ENCODE measurements at regions not wholly inside any gene's neighbourhood (a gene's known extent, or its start where the extent isn't known, plus 50 kb on each side); places are given as distances from the start of the nearest gene placed in this dataset.
"Not testable (repeated sequence)": the region's sequence is repeated elsewhere in the genome, so short reads cannot be mapped to it uniquely, and the experiment has no call there.

DNA sequence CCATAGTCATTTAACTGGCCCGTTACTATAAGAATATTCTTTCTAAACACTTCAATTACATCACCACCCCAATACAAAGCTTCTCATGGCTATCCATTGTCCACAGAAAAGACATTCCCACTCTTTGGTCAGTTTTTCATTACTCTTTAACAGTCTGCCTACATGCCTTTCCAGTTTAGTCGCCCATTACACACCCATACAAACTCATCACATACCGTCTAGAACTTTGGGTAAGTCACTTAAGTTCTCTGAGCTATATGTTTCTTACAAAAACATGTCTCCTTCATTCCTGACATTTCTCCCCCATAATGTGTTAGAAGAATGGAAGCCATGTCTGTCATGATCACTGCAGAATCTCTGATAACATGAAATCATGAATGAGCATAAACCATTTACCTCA, 108.2 kb upstream of the STK17B start:
- ATAC-seq, result no peak

GRCh38 chr2:196284144-196284844, 112.9 kb upstream of the STK17B start:
- no peak for ATAC-seq

DNA sequence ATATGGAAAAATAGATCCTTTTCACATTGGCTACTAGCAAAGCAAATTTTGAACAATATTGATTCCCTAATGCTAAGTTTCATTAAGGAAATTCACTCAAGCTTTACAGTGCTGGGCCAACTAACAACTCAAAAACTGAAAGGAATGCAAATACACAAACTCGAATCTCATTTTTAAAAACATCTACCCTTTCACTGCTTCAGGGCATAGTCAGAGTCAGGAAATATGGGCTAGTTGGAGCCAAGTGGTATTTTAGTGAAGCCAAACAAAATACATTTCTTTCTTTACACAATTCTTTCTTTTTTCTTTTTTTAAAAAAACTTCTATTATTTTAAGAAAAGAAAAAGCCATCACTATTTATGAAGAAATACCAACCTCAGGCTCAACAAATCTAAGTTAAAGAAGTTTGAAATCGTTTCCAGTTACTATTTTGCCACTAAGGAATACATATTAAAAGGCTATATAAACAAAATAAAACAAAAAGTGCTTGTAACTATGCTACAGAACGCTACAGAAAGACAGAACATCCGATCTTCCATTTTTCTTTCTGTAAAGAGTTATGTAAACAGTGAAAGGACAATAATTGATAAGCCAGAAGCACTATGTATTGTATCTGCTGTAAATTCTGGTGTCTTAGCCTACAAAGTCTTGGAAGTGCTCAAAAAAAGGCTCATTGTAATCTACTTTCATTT, 113.6 kb upstream of the STK17B start:
- ATAC-seq, result no peak

GRCh38 chr2:196286821-196287220, 115.4 kb upstream of the STK17B start:
- no peak for ATAC-seq

- ATAC-seq, result no peak
Measured at GRCh38 chr2:196287523-196287922, 116.1 kb upstream of the STK17B start.

DNA sequence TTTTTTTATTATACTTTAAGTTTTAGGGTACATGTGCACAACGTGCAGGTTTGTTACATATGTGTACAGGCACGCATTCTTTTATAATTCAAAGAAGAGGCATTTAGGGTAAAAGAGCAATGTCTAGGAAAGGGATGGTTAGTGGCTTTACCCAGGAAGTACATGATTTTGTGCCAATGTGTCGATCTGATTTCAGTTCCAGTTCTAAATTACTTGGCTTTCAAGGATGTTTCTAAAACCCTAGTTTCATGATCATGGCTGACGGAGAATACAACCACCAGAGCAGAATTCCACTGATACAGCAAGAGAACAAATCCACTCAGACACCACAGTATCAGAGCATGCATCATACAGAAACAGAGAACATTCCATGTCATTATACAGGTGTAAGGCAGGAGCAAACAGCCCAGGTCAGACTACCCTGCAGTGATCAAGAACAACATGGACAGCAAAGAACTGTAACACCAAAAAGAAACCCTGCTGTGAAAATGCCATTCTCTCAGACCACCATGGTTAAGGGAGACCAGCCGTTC, 116.7 kb upstream of the STK17B start:
- ATAC-seq, result no peak

DNA sequence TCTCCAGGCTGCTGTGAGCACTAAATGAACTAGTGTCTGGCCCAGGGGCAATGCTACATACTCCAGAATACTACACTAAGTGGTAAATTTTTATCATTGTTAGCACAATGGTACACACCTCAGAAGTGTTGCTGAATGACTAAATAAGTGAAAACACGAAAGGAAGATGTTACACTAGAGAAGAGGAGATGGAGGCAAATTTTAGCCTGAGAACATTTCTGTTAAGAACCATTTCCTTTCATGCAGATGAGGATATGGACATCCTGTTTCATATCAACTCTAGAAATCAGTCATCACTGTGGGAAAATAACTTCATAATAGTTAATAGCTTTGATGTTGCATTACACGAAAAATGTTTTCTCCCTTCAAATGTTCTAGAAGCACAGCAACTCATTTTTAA, 117.6 kb upstream of the STK17B start:
- ATAC-seq, result peak; percentile 55 to 67

DNA sequence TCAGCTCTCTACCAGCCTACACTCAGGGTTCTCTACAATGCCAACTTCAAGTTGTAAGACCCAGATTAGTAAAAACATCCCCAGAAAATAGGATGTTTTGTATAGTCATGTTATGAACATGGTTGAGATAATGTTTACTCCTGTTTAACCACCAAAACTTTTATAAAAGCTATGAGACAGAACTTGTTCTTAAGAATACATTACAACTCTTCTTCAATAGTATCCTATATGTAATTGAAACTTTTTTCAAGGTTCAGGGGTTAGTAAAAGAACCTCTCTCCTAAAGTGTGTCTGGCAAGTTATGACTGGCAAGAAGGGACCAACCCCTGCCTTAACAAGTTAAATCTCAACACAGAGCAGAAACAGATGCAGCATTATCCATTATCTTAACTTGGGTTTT, 118.8 kb upstream of the STK17B start:
- peak; percentile 25 to 30 for ATAC-seq

DNA sequence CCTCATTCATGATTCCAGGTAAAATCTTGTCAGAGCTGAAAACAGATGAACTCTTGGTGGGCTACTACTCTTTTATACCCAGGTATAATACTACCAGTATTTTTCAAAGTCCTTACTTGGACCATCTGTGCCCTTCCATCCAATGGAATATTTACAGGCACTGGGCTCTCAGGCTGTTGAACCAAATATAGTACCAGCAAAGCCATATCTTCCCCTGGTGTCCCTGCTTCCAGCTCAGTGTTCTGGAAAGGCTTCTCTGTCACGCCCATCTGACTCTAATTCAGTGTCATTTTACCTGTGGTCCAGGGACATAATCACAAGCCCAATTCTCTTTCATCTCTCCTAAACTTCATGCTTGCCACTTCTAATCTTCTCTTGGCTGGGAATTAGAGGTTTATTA, 119.2 kb upstream of the STK17B start:
- ATAC-seq, result no peak

- ATAC-seq, result peak; percentile 40 to 42
Measured at GRCh38 chr2:196291426-196291825, 120.0 kb upstream of the STK17B start.

DNA sequence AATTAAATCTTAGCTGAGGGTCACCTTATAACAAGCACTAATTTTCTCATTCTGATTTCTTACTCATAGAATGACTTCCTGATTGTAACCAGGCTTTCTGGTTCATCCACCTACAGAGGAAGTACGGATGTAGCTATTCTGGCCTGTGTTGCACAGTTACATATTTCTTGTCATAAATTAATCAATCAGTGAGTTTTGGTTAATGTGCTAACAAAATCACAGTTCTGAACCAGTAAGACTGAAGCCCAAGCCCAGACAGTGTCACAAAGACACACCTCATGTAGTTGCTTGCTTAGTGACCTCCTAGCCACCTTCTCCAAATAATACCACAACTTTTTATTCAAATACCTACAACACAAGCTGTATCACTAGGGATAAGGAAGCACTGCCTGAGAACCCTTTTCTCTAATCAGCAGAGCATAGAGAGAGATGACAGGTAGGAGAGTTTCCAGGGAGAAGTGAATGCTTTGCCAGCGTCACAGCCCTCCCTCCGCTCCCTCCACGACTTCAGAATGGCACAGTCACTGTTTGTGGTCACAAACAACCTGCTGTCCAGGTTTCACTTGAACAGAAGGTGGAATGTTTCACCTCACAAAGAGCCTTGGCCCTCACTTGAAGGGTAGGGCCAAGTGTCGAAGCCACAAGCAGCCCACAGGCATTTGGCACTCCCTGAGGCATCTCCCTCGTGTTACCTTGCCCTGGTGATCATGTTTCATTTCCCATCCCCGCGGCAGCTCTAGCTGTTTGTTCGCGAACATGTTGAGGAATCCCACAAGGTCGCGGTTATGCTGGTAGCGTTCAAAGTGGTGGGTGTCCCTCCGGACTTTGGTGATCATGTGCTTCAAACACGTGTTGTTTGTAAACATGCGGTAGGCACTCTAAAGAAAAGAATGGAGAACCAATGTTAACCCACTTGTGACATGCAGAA, 120.8 kb upstream of the STK17B start:
- ATAC-seq, result peak; percentile 33 to 42

DNA sequence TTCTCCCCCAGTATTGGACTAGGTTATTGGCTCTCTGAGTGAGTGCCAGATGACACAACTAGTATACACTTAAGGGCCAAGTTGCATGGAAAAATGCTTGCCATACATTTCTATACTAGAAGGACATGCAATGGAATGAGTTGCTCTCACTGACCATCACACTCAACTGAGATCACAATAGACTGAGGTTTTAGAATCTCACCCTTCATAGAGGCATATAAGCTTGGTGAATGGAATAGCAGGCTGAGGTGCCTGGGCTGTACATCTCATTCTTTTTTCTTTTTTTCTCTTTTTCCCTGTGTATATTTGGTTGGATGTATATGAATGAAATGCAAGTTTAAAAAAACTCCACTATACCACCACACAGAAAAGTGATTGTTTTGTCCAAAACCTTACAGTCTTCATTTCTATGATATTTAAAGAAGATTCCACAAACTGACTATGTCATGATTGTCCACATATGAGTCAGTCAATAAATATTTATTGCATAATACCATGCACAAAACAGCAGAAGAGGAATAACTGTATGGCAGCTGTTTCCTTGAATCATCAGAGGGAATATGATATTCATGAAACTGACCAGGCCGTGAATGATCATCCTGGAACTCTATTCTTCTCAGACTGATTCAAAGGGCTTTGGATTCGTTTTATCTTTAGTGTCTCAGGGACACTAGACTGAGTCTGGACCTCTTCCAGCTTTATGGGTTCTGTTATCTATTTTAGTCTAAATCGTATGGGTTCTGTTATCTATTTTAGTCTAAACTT, 122.6 kb upstream of the STK17B start:
- no peak for ATAC-seq

- ATAC-seq, result no peak
Measured at GRCh38 chr2:196294516-196294909, 123.1 kb upstream of the STK17B start.

GRCh38 chr2:196295005-196295404, 123.6 kb upstream of the STK17B start:
- ATAC-seq, result no peak

DNA sequence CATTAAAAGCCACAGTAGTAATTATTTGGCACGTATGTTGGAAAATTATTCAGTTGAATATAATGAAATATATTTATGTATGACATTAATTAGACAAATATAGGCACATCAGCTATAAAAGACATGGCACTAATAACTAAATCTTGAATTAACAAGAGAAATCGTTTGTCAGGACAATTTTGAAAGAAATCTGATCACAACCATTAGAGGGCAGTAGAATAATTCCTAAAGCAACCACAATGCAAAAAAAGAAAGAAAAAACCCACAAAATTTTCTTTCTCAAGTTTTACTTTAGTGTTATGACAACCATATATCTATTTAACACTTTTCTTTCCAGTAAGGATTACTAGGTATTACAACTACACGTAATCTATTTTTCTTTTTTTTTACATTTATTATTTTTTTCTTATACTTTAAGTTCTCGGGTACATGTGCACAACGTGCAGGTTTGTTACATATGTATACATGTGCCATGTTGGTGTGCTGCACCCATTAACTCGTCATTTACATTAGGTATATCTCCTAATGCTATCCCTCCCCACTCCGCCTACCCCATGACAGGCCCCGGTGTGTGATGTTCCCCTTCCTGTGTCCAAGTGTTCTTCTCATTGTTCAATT, 126.8 kb upstream of the STK17B start:
- ATAC-seq, result not testable (repeated sequence)

DNA sequence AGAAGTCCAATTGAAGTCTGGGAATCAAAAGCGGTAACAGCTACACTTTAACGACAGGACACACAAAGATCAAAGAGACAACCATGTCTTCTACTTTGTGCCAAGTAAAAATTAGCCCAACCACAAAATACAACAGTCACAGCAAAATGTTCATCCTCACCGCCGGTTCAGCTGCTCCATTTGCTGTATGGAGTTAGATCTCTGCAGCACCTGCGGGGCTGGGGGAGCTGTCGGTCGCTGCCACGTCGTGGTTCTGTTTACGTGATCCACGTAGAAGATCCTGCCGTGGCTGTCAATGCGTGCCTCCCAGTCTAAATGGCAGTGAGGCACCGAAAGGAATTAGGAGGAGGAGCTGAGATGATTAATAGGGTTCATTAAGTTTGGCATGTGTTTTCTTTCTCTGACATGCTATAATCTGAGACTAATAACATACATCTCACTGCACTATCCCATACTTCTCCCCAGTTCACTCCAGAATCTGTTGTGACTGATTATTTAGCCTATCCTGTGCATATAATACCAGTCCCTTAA, 136.5 kb upstream of the STK17B start:
- no peak for ATAC-seq

GRCh38 chr2:196309691-196310090, 138.3 kb upstream of the STK17B start:
- ATAC-seq, result no peak

DNA sequence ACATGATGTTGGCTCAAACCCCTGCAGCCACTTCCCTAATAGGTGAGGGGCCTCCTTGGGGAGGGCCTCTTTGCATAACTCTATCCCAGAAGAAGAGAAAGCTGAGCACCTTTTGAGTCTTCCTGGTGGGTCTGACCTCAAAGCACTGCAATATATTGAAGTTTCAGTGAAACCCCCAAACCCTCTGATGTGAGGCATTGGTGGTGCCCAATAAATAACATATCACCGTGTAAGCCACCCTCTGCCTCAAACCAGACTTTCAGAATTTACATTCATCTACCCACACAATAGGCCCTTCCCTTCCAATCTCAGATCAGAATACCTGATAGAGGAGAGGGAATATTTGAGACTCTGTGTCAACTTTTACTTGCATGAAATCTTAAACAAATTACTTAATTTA, 142.8 kb upstream of the STK17B start:
- no peak for ATAC-seq

GRCh38 chr2:196314780-196315179, 143.4 kb upstream of the STK17B start:
- no peak for ATAC-seq

GRCh38 chr2:196315388-196316049, 144.1 kb upstream of the STK17B start:
- no peak for ATAC-seq

DNA sequence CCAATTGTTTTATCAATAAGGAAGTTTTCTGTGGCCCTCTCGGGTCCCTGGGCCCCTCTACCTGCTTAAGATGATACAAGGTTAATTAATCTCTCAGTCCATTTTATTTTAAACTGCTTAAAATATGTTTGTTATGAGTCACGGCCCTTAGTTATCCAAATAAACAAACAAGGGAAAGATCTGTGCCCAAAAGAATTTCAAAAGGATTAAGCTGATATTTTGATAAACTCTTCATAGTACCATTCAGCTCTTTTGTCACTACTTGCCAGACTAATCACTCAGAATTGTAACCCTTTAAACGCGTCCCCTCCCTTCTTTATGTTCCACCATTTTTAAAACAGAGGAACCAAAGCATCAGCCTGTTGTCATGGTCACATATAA, 144.7 kb upstream of the STK17B start:
- ATAC-seq, result no peak

Measured in activated CD4-positive, CD25-positive, alpha-beta regulatory T cell treated with anti-CD3 and anti-CD28 coated beads, Interleukin-2, amount 50 U/mL, for 24 hours (primary cell).